HepG2 (cell line): ENCODE measurements at regions not wholly inside any gene's neighbourhood (a gene's known extent, or its start where the extent isn't known, plus 50 kb on each side); places are given as distances from the start of the nearest gene placed in this dataset.

Source experiments
- ATAC-seq: fragments of 200-7000 bp; cut with Tn5 transposase; 3 replicates; pipeline ENCODE4 v1.9.1; 2020; ENCODE audit warnings: mild to moderate bottlenecking, moderate library complexity
- BruUV-seq: library from RNA; stranded (reverse); fragments of 400-500 nt; replicated peaks from 2 replicates; lab custom pipeline; 2021; lab: Mats Ljungman, UMichigan
- CTCF ChIA-PET: fragments of 300-600 bp; formaldehyde crosslinking; extraction: SDS; loops from one replicate; lab custom pipeline; 2021; ENCODE audit warnings: low total read pairs, inconsistent platforms, low intra/inter-chr PET ratio; lab: Yijun Ruan, JAX
- POLR2A ChIA-PET: fragments of 350-600 bp; sonication (Branson Sonifier 250); formaldehyde crosslinking; loops from one replicate; lab custom pipeline; 2020; ENCODE audit warnings: antibody characterized with exemption, inconsistent platforms; lab: Yijun Ruan, JAX
- DNase-seq: peaks from one replicate; pipeline ENCODE4 v3.0.0-alpha.2; 2015; ENCODE audit warnings: low spot score
- FAIRE-seq: peaks from 3 replicates; lab custom pipeline; 2011; peaks lifted over from hg19 to GRCh38; lab: Jason Lieb, UNC
- H2AFZ ChIP-seq: one replicate; pipeline ENCODE4 v1.6.1; 2011; ENCODE audit warnings: low read length, inconsistent platforms
- H3K27ac ChIP-seq: fragments of 300-600 bp; 3 replicates; pipeline ENCODE4 v1.8.0; 2011; ENCODE audit warnings: mixed run types, mild to moderate bottlenecking, mixed read lengths, low read length, inconsistent platforms; ENCODE audit not compliant: insufficient read depth; ENCODE audit errors: extremely low read length
- H3K27me3 ChIP-seq, 2 experiments: fragments of 200-600 bp in 1 of 2; 2 replicates in 1 of 2; 3 replicates in 1 of 2; pipeline versions ENCODE4 v1.6.0 to v1.8.0; 2011; ENCODE audit warnings: low read length in 2 of 2, mild to moderate bottlenecking in 2 of 2, moderate library complexity in 2 of 2, inconsistent platforms in 1 of 2; ENCODE audit not compliant: insufficient read depth in 2 of 2, control insufficient read depth in 1 of 2
- H3K36me3 ChIP-seq, 2 experiments: fragments of 200-600 bp in 1 of 2; replicated peaks in 1 of 2; 2 replicates in 1 of 2; 3 replicates in 1 of 2; pipeline versions ENCODE4 v1.5.1 to v1.8.0; 2011; ENCODE audit warnings: low read length in 2 of 2, inconsistent platforms in 1 of 2; ENCODE audit not compliant: insufficient read depth in 2 of 2, control insufficient read depth in 1 of 2
- H3K4me1 ChIP-seq: 2 replicates; pipeline ENCODE4 v1.5.1; 2012; ENCODE audit warnings: low read length, inconsistent platforms; ENCODE audit not compliant: insufficient read depth
- H3K4me2 ChIP-seq: 2 replicates; pipeline ENCODE4 v1.6.0; 2011; ENCODE audit warnings: low read depth, low read length, inconsistent platforms
- H3K4me3 ChIP-seq, 3 experiments: fragments of 200-600 bp in 1 of 3; sonication (generic), shearing (Covaris generic) in 1 of 3; replicated peaks in 1 of 3; 2 replicates each; pipeline ENCODE4 v1.5.1; 2011 to 2016; ENCODE audit warnings: low read length in 3 of 3, inconsistent platforms in 2 of 3, low read depth in 2 of 3, mild to moderate bottlenecking in 2 of 3, control low read depth in 1 of 3, mixed read lengths in 1 of 3; ENCODE audit not compliant: insufficient read depth in 1 of 3
- H3K79me2 ChIP-seq: one replicate; pipeline ENCODE4 v1.6.1; 2011; ENCODE audit warnings: low read length, inconsistent platforms; ENCODE audit not compliant: insufficient read depth
- H3K9ac ChIP-seq: 2 replicates; pipeline ENCODE4 v1.6.0; 2011; ENCODE audit warnings: mild to moderate bottlenecking, low read depth, low read length, inconsistent platforms; ENCODE audit not compliant: insufficient read depth
- H3K9me3 ChIP-seq: 2 replicates; pipeline ENCODE4 v1.5.1; 2012; ENCODE audit warnings: mild to moderate bottlenecking, low read length
- H4K20me1 ChIP-seq: 2 replicates; pipeline ENCODE4 v1.6.0; 2011; ENCODE audit warnings: inconsistent platforms, mild to moderate bottlenecking, low read length, moderate library complexity; ENCODE audit not compliant: insufficient read depth
- GATA4 ChIP-seq: sonication (generic); IDR thresholded peaks from 2 replicates; pipeline ENCODE4 v1.6.1; 2016; ENCODE audit warnings: antibody characterized with exemption, low read depth, borderline replicate concordance
- KLF13 ChIP-seq: sonication (generic); formaldehyde crosslinking; IDR thresholded peaks from 2 replicates; pipeline ENCODE4 v1.4.0; 2020; ENCODE audit warnings: mild to moderate bottlenecking, missing genetic modification reagents
- RNF2 ChIP-seq: fragments of 450-650 bp; conservative IDR thresholded peaks from 2 replicates; pipeline ENCODE4 v1.6.1; 2016; ENCODE audit warnings: low read depth
- SIX4 ChIP-seq: sonication (generic); formaldehyde crosslinking; IDR thresholded peaks from 2 replicates; pipeline ENCODE4 v1.4.0; 2020; ENCODE audit warnings: missing genetic modification reagents
- TRAFD1 ChIP-seq: sonication (generic); formaldehyde crosslinking; IDR thresholded peaks from 2 replicates; pipeline ENCODE4 v1.5.1; 2020; ENCODE audit warnings: missing genetic modification reagents, mild to moderate bottlenecking, borderline replicate concordance
- ZFAT ChIP-seq: sonication (generic); formaldehyde crosslinking; conservative IDR thresholded peaks from 2 replicates; pipeline ENCODE4 v1.8.1; 2023; ENCODE audit warnings: missing genetic modification reagents, inconsistent platforms
- ZNF30 ChIP-seq: sonication (generic); formaldehyde crosslinking; IDR thresholded peaks from 2 replicates; pipeline ENCODE4 v1.5.0; 2020; ENCODE audit warnings: mild to moderate bottlenecking, missing genetic modification reagents
- ZNF318 ChIP-seq: sonication (generic); formaldehyde crosslinking; IDR thresholded peaks from 2 replicates; pipeline ENCODE4 v1.4.0; 2020; ENCODE audit warnings: mild to moderate bottlenecking, missing genetic modification reagents
- ZNF451 ChIP-seq: sonication (generic); formaldehyde crosslinking; IDR thresholded peaks from 2 replicates; pipeline ENCODE4 v1.5.0; 2020; ENCODE audit warnings: mild to moderate bottlenecking, missing genetic modification reagents
- ZNF672 ChIP-seq: sonication (generic); formaldehyde crosslinking; IDR thresholded peaks from 2 replicates; pipeline ENCODE4 v1.8.1; 2022; ENCODE audit warnings: missing genetic modification reagents
- WGBS: methylation state at CpG from one replicate; pipeline ENCODE4 v1.1.6; 2017; ENCODE audit warnings: low lambda C conversion rate; 5-methylcytosine and 5-hydroxymethylcytosine counted together
- in situ Hi-C: cut with HindIII; loops from 2 replicates; pipeline ENCODE4 v1.10.0; 2017; ENCODE audit warnings: low pct_unique_long_range_greater_than_20kb; ENCODE audit not compliant: extremely low pct_ligation_motif_present
- intact Hi-C: fragments of 100-400 bp; cut with micrococcal nuclease; formaldehyde crosslinking; loops from one replicate; pipeline ENCODE4 v1.10.0; 2022; ENCODE audit not compliant: unreplicated experiment

- TF ChIP-seq ZFAT (no peak), ZNF318 (CRISPR knock-in tag) (no peak)
Observed at GRCh38 chr19:29088761-29089160, 124.2 kb downstream of the UQCRFS1 start (continued).

- Histone ChIP-seq H2AFZ (no peak overlapping the region), H4K20me1 (no peaks in the 10 kb centered on the region), H3K9ac (no peak overlapping the region), H3K4me3 (no peak overlapping the region), H3K4me2 (no peak overlapping the region), H3K27ac (no peak overlapping the region), H3K36me3 (no peaks in the 10 kb centered on the region), H3K27me3 (no peaks in the 10 kb centered on the region), H3K79me2 (no peaks in the 10 kb centered on the region), H3K4me1 (0 out of 2 replicates have a peak, but pooled peaks cover 7% of the 10 kb centered on the region), H3K9me3 (no peaks in the 10 kb centered on the region)
- ChIA-PET CTCF (no interaction called here), POLR2A (no interaction called here)
- no peak for TF ChIP-seq RNF2
- TF ChIP-seq SIX4 (CRISPR knock-in tag): no peak
- no peak for TF ChIP-seq ZNF672 (CRISPR knock-in tag)
- TF ChIP-seq ZNF30 (CRISPR knock-in tag): no peak
- no peak for TF ChIP-seq TRAFD1
- TF ChIP-seq ZNF451 (CRISPR knock-in tag): no peak
- no peak for TF ChIP-seq GATA4
- TF ChIP-seq KLF13 (CRISPR knock-in tag): no peak
- intact Hi-C loops: no loop called here
- in situ Hi-C loops: no loop called here
- no TSS peak for BruUV-seq
- DNase-seq (no peak), FAIRE-seq (no peak), ATAC-seq (peak; percentile 42; the same call in 2 of the 3 replicates)
- 83% methylated on average over 6 of the region's 10 CpGs for WGBS
Observed at GRCh38 chr19:29086646-29087045, 126.3 kb downstream of the UQCRFS1 start.
